ENCODE measurements at regions not wholly inside any gene's neighbourhood (a gene's known extent, or its start where the extent isn't known, plus 50 kb on each side); places are given as distances from the start of the nearest gene placed in this dataset.

DNA sequence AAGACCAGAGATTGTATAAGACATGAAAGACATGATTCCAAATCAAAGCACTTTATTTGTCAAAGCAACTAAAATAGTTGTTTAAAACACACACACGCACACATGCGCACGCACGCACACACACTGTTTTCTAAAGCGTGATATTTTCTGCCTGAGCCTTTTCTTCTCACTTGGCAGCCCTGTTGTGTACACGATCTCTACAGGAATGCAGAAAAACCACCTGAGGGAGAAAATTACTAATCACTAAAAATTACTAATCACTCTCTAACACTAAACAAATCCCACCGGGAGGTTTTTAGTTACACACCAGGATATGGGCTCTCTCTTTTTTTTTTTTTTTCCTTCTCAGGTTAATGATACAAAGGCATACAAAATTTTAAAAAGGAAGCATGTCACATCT is 160.1 kb upstream of the ATP11B start:
- in situ Hi-C loops (cut with MboI; ENCODE audit: low sequenced_read_pairs, unreplicated experiment) = no loop called here
- DNase-seq (ENCODE audit: low spot score) = no peak
- TF ChIP-seq, protein P1, sequence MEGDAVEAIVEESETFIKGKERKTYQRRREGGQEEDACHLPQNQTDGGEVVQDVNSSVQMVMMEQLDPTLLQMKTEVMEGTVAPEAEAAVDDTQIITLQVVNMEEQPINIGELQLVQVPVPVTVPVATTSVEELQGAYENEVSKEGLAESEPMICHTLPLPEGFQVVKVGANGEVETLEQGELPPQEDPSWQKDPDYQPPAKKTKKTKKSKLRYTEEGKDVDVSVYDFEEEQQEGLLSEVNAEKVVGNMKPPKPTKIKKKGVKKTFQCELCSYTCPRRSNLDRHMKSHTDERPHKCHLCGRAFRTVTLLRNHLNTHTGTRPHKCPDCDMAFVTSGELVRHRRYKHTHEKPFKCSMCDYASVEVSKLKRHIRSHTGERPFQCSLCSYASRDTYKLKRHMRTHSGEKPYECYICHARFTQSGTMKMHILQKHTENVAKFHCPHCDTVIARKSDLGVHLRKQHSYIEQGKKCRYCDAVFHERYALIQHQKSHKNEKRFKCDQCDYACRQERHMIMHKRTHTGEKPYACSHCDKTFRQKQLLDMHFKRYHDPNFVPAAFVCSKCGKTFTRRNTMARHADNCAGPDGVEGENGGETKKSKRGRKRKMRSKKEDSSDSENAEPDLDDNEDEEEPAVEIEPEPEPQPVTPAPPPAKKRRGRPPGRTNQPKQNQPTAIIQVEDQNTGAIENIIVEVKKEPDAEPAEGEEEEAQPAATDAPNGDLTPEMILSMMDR (IDR thresholded peaks at IDR 0.05; ENCODE audit: borderline replicate concordance, control extremely low read depth, extremely low read depth, insufficient read depth, missing control alignments) = no peak

DNA sequence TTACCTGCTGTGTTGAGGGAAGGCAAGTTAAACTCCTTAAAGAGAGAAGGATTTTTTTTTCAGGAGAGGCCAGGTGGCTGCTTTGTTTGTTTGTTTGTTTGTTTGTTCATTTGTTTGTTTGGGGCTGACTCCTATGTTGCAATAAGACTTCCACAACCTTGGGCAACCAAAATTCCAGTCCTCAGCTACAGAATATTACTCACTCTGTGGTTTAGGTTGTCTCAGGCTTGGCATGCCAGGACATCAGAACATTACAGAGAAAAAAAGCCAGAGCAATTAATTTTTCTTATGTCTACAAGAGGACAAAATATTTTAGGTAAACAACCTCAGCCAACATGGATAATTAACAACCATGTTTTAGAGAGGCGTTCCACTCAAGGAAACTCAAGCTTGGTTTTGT is 156.7 kb upstream of the ATP11B start:
- TF ChIP-seq, protein P1 (IDR thresholded peaks at IDR 0.05; ENCODE audit: borderline replicate concordance, control extremely low read depth, extremely low read depth, insufficient read depth, missing control alignments) = no peak
- in situ Hi-C loops (cut with MboI; ENCODE audit: low sequenced_read_pairs, unreplicated experiment) = no loop called here
- DNase-seq (ENCODE audit: low spot score) = no peak

DNA sequence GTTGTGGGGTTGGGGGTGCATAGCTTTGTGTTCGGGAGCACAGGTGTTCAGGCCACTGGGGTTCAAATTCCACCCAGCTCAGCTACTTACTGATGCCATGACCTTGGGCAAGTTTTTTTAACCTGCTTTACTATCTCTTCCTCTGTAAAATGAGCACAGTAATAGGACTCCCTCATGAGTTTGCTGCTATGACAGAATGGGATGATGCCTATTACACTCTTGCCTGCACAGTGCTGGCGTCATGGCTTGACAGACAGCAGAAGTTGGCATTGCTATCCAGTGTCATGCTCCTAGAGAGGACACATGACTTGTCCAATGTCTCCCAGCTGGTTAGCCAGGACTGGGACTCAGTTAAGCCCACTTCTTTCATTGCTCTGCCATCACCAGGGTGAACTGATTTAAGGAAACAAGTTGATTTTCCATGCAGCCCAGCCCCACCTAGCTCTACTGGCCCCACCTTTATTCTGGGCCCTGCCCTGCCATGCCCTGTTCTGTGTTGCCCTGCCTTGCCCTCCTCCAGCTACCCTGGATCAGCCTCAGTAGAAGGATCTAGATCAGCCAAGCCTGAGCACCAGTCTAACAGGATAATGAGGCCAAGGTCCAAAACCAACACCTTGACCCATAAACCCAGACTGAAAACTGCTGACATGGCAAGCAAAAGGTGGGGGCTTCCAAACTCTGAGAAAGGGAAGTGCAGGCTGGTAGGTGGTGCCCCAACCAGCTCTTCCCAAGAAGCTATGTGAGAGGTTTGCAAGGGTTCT is 155.8 kb upstream of the ATP11B start:
- TF ChIP-seq, protein P1 (IDR thresholded peaks at IDR 0.05; ENCODE audit: borderline replicate concordance, control extremely low read depth, extremely low read depth, insufficient read depth, missing control alignments) = no peak
- in situ Hi-C loops (cut with MboI; ENCODE audit: low sequenced_read_pairs, unreplicated experiment) = no loop called here
- no peak for DNase-seq (ENCODE audit: low spot score)

DNA sequence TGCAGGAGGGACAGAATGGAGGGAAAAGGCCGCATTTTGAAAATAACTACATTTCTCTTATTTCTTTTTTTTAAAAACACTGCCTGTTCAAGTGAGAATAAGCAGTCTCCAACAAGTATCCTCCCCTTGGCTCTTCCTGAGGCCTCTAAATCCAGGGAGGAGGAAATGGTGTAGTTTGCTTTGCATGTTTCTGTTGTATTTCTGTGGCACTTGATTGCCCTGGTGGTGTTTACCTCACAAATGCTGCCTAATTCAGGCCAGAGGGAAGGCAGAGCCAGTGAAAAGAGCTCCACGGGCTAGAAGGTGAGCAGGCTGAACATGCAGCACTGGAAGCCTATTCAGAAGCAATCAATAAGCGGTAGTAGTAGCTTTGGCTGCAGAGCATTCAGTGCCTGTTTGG is 149.3 kb upstream of the ATP11B start:
- in situ Hi-C loops (cut with MboI; ENCODE audit: low sequenced_read_pairs, unreplicated experiment) = no loop called here
- TF ChIP-seq, protein P1 (IDR thresholded peaks at IDR 0.05; ENCODE audit: borderline replicate concordance, control extremely low read depth, extremely low read depth, insufficient read depth, missing control alignments) = no peak
- DNase-seq (ENCODE audit: low spot score) = no peak

DNA sequence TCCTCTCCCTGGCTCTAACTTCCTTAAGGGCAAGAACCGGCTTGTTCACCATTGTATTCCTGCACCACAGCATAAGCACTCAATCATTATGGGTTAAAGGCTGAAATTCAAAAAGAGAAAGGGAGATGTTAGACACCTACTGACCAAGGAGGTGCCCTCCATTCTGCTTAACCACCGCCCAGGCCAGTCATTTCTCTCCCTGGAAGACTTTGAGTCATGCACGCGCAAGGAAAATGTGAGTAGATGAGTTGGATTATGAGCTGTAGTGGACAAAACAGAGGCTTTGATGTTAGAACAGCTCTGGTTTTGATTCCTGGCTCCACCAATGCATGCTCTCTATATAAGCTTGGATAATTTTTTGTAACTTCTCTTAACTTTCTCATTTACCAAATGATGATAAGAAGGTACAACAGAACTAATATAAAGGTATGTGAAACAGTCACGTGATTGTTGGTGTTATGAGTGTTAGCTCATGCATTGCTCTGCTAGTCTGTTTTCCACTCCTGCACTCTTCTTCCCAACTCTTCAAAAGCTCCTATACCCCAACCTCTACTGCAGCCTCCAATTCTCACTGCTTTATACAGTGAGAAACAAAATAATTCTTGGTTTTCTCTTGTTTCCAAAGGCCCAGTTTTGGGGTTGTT is 148.4 kb upstream of the ATP11B start:
- in situ Hi-C loops (cut with MboI; ENCODE audit: low sequenced_read_pairs, unreplicated experiment) = no loop called here
- no peak for DNase-seq (ENCODE audit: low spot score)
- TF ChIP-seq, protein P1 (IDR thresholded peaks at IDR 0.05; ENCODE audit: borderline replicate concordance, control extremely low read depth, extremely low read depth, insufficient read depth, missing control alignments) = no peak

DNA sequence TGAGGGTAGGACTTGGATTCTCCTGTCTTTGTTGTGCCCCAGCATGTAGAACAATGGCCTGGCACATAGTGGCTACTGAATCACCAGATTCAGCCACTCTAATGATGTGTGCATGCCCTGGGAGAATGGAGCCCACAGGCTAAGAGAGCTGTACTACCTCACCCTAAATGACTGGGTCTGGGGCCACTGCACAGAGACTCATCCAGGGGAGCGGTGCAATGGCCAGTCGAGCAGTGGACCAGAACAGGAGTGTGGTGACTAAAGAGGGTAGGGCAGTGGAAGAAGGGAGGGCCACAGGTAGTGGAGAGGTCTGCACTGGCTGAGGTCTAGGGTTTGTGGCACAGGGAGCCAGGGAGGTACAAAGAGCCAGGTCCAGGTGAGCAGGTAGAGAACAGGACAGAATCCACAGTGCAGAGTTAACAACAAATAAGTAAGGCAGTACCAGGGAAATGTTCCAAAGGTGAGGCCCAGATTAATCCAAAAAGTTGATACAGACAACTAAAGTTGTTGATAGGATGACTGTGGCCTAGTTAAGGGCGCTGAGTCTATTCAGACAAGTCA is 142.7 kb upstream of the ATP11B start:
- in situ Hi-C loops (cut with MboI; ENCODE audit: low sequenced_read_pairs, unreplicated experiment) = no loop called here
- TF ChIP-seq, protein P1 (IDR thresholded peaks at IDR 0.05; ENCODE audit: borderline replicate concordance, control extremely low read depth, extremely low read depth, insufficient read depth, missing control alignments) = no peak
- no peak for DNase-seq (ENCODE audit: low spot score)
